GM23338 (cell line): ENCODE measurements at regions not wholly inside any gene's neighbourhood (a gene's known extent, or its start where the extent isn't known, plus 50 kb on each side); places are given as distances from the start of the nearest gene placed in this dataset.

Experiments
- ATAC-seq: fragments of 200-7000 bp; cut with Tn5 transposase; 3 replicates; pipeline ENCODE4 v1.9.1; 2020
- DNase-seq: peaks from one replicate; pipeline ENCODE4 v3.0.0-alpha.2; 2015; ENCODE audit warnings: low spot score
- H2AFZ ChIP-seq: fragments of 200-600 bp; sonication (generic); 2 replicates; pipeline ENCODE4 v1.8.0; 2016; ENCODE audit warnings: antibody characterized with exemption, mild to moderate bottlenecking, moderate library complexity
- H3F3A ChIP-seq: fragments of 200-600 bp; sonication (generic); replicated peaks from 2 replicates; pipeline ENCODE4 v1.8.0; 2017; ENCODE audit warnings: antibody characterized with exemption, mixed run types, low read depth
- H3K27ac ChIP-seq: fragments of 200-600 bp; sonication (generic); 2 replicates; pipeline ENCODE4 v1.6.1; 2016; ENCODE audit warnings: low read depth
- H3K27me3 ChIP-seq: fragments of 200-600 bp; sonication (generic); 2 replicates; pipeline ENCODE4 v1.8.0; 2016; ENCODE audit warnings: mild to moderate bottlenecking, mixed run types, moderate library complexity; ENCODE audit not compliant: insufficient read depth
- H3K36me3 ChIP-seq: fragments of 200-600 bp; sonication (generic); 2 replicates; pipeline ENCODE4 v1.8.0; 2016; ENCODE audit warnings: mild to moderate bottlenecking; ENCODE audit not compliant: insufficient read depth
- H3K4me1 ChIP-seq: fragments of 200-600 bp; sonication (generic); 2 replicates; pipeline ENCODE4 v1.8.0; 2016; ENCODE audit warnings: mild to moderate bottlenecking, moderate library complexity; ENCODE audit not compliant: insufficient read depth
- H3K4me2 ChIP-seq: fragments of 200-600 bp; sonication (generic); 2 replicates; pipeline ENCODE4 v1.7.1; 2017; ENCODE audit warnings: mixed run types
- H3K4me3 ChIP-seq: fragments of 200-600 bp; sonication (generic); 2 replicates; pipeline ENCODE4 v1.6.1; 2016; ENCODE audit warnings: mixed run types
- H3K79me2 ChIP-seq: fragments of 200-600 bp; sonication (generic); replicated peaks from 2 replicates; pipeline ENCODE4 v1.8.0; 2017; ENCODE audit warnings: mild to moderate bottlenecking; ENCODE audit not compliant: insufficient read depth
- H3K9me2 ChIP-seq: fragments of 200-600 bp; sonication (generic); 2 replicates; pipeline ENCODE4 v1.8.0; 2017; ENCODE audit not compliant: insufficient read depth
- H4K20me1 ChIP-seq: fragments of 200-600 bp; sonication (generic); replicated peaks from 2 replicates; pipeline ENCODE4 v1.8.0; 2017; ENCODE audit warnings: mild to moderate bottlenecking; ENCODE audit not compliant: insufficient read depth
- H3K27ac Mint-ChIP-seq: 2 replicates; pipeline ENCODE4 v1.8.0; 2020; ENCODE audit warnings: inconsistent platforms, mild to moderate bottlenecking, moderate library complexity, mixed read lengths
- H3K27me3 Mint-ChIP-seq: 3 replicates; pipeline ENCODE4 v1.8.0; 2022; ENCODE audit warnings: low read depth, mild to moderate bottlenecking, moderate library complexity, mixed read lengths, inconsistent platforms; ENCODE audit not compliant: insufficient read depth, poor library complexity
- H3K36me3 Mint-ChIP-seq: 3 replicates; pipeline ENCODE4 v1.8.0; 2021; ENCODE audit warnings: low read depth, mild to moderate bottlenecking, inconsistent platforms, moderate library complexity, mixed read lengths
- H3K4me1 Mint-ChIP-seq: 3 replicates; pipeline ENCODE4 v1.8.0; 2020; ENCODE audit warnings: mild to moderate bottlenecking, inconsistent platforms, mixed read lengths
- H3K4me3 Mint-ChIP-seq: 3 replicates; pipeline ENCODE4 v1.8.0; 2021; ENCODE audit warnings: moderate library complexity, mild to moderate bottlenecking, inconsistent platforms, mixed read lengths
- H3K9me3 Mint-ChIP-seq: 3 replicates; pipeline ENCODE4 v1.8.0; 2020; ENCODE audit warnings: moderate library complexity, mild to moderate bottlenecking, inconsistent platforms, mixed read lengths
- CREB1 ChIP-seq: fragments of 250-450 bp; sonication (Bioruptor Pico); IDR thresholded peaks from 2 replicates; pipeline ENCODE4 v1.5.0; 2020; ENCODE audit warnings: low read depth, mild to moderate bottlenecking, moderate library complexity
- CTCF ChIP-seq, 2 experiments: fragments of 200-600 bp in 1 of 2; sonication (generic) in 1 of 2; conservative IDR thresholded peaks; 2 replicates each; pipeline versions ENCODE4 v1.5.1 to v1.6.1; 2016 to 2017; ENCODE audit warnings: antibody characterized with exemption in 2 of 2, low read depth in 2 of 2, mild to moderate bottlenecking in 2 of 2, moderate library complexity in 1 of 2
- ETS1 ChIP-seq: IDR thresholded peaks from 2 replicates; pipeline ENCODE4 v1.6.1; 2016; ENCODE audit warnings: antibody characterized with exemption
- JUNB ChIP-seq: IDR thresholded peaks from one replicate; pipeline ENCODE4 v1.6.1; 2016; ENCODE audit warnings: antibody characterized with exemption; ENCODE audit not compliant: unreplicated experiment
- POLR2AphosphoS5 ChIP-seq: IDR thresholded peaks from 2 replicates; pipeline ENCODE4 v1.6.1; 2016; ENCODE audit warnings: antibody characterized with exemption, low read depth
- REST ChIP-seq: IDR thresholded peaks from one replicate; pipeline ENCODE4 v1.6.1; 2018; ENCODE audit warnings: antibody characterized with exemption; ENCODE audit not compliant: unreplicated experiment
- ZNF114 ChIP-seq: fragments of 250-450 bp; sonication (Bioruptor Pico); IDR thresholded peaks from 2 replicates; pipeline ENCODE4 v1.5.0; 2020; ENCODE audit warnings: mild to moderate bottlenecking, moderate library complexity
- ZNF462 ChIP-seq: fragments of 250-450 bp; sonication (Bioruptor Pico); IDR thresholded peaks from 2 replicates; pipeline ENCODE4 v1.5.0; 2020; ENCODE audit warnings: mild to moderate bottlenecking, moderate library complexity

- Histone ChIP-seq H3K27ac (no peak overlapping the region), H3F3A (no peaks in the 10 kb centered on the region), H4K20me1 (no peaks in the 10 kb centered on the region), H3K4me2 (no peak overlapping the region), H3K27me3 (no peaks in the 10 kb centered on the region), H3K36me3 (no peaks in the 10 kb centered on the region), H2AFZ (no peak overlapping the region), H3K4me3 (no peak overlapping the region), H3K9me2 (no peaks in the 10 kb centered on the region), H3K4me1 (no peaks in the 10 kb centered on the region), H3K79me2 (no peaks in the 10 kb centered on the region)
- no peaks in the 10 kb centered on the region for H3K36me3 Mint-ChIP-seq
- no peak for DNase-seq
- no peak overlapping the region for H3K4me3 Mint-ChIP-seq
- TF ChIP-seq ETS1, result no peak
- no peak for TF ChIP-seq JUNB
- no peak for TF ChIP-seq POLR2AphosphoS5
- TF ChIP-seq REST, result no peak
- TF ChIP-seq CREB1, result no peak
- no peak for TF ChIP-seq ZNF114 (CRISPR knock-in tag)
- H3K27ac Mint-ChIP-seq, result no peak overlapping the region
- ATAC-seq, result no peak
- no peaks in the 10 kb centered on the region for H3K4me1 Mint-ChIP-seq
- H3K9me3 Mint-ChIP-seq, result no peaks in the 10 kb centered on the region; the same call in 2 of the 3 replicates
- H3K27me3 Mint-ChIP-seq, result no peaks in the 10 kb centered on the region
Measured at GRCh38 chr2:103119352-103119751, 357.5 kb downstream of the TMEM182 start.

GRCh38 chr2:103121106-103121505 is 359.3 kb downstream of the TMEM182 start:
- H4K20me1 ChIP-seq, result no peaks in the 10 kb centered on the region
- DNase-seq, result no peak
- H2AFZ ChIP-seq, result no peak overlapping the region
- no peaks in the 10 kb centered on the region for H3K79me2 ChIP-seq
- H3K36me3 Mint-ChIP-seq, result no peaks in the 10 kb centered on the region
- no peaks in the 10 kb centered on the region for H3K9me2 ChIP-seq
- no peak overlapping the region for H3K4me2 ChIP-seq
- H3K4me3 ChIP-seq, result no peak overlapping the region
- no peaks in the 10 kb centered on the region for H3F3A ChIP-seq
- no peak for ATAC-seq
- no peaks in the 10 kb centered on the region for H3K27me3 Mint-ChIP-seq
- no peak overlapping the region for H3K27ac ChIP-seq
- no peak overlapping the region for H3K27ac Mint-ChIP-seq
- H3K4me3 Mint-ChIP-seq, result no peak overlapping the region
- H3K4me1 Mint-ChIP-seq, result no peaks in the 10 kb centered on the region
- no peaks in the 10 kb centered on the region for H3K4me1 ChIP-seq
- no peaks in the 10 kb centered on the region for H3K36me3 ChIP-seq
- no peaks in the 10 kb centered on the region; the same call in 2 of the 3 replicates for H3K9me3 Mint-ChIP-seq
- H3K27me3 ChIP-seq, result no peaks in the 10 kb centered on the region
- no peak for TF ChIP-seq ZNF114 (CRISPR knock-in tag)
- no peak for TF ChIP-seq POLR2AphosphoS5
- no peak for TF ChIP-seq CTCF (conservative IDR thresholded peaks at IDR 0.05; ENCODE audit: low read depth in 2 of 2)
- TF ChIP-seq JUNB, result no peak
- no peak for TF ChIP-seq ZNF462 (CRISPR knock-in tag)
